ENCODE measurements at regions not wholly inside any gene's neighbourhood (a gene's known extent, or its start where the extent isn't known, plus 50 kb on each side); places are given as distances from the start of the nearest gene placed in this dataset.

DNA sequence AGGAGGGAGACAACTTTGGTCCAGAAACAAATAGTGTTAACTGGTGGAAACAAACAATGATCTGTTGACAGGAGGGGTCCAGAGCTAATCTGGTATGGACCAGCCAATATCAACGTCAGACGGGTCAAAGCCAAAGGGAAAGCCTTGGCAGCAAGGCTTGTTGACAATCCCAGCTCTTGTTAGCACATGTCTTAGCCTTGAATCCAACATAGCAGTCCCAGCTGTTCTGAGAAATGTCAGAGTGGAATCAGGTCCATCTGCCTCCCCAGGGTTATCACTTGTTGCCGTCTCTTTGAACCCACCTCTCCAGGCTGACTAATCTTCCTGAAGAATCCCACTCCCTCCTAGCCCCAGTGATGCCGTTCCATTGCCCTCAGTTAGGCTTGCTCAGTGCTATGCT lies 404.6 kb upstream of the MCTP2 start:
- Mint-ChIP-seq H3K36me3 (no peaks in the 10 kb centered on the region), H3K27ac (no peak overlapping the region), H3K9me3 (no peaks in the 10 kb centered on the region), H3K4me3 (no peak overlapping the region), H3K4me1 (peaks cover 11% of the 10 kb centered on the region), H3K27me3 (ENCODE audit: low read depth) (peaks cover 5% of the 10 kb centered on the region; the same call in 1 of the 2 replicates)
- ChIA-PET CTCF (no interaction called here), POLR2A (no interaction called here)
- TF ChIP-seq E2F5 (CRISPR knock-in tag; IDR thresholded peaks at IDR 0.05) (no peak), FOXJ3 (CRISPR knock-in tag; IDR thresholded peaks at IDR 0.05; ENCODE audit: borderline replicate concordance) (no peak), SOX15 (CRISPR knock-in tag; IDR thresholded peaks at IDR 0.05) (no peak), ERG (CRISPR knock-in tag; IDR thresholded peaks at IDR 0.05) (no peak), TP53 (CRISPR knock-in tag; IDR thresholded peaks at IDR 0.05) (no peak), USF2 (CRISPR knock-in tag; IDR thresholded peaks at IDR 0.05) (no peak), ZMAT4 (CRISPR knock-in tag; IDR thresholded peaks at IDR 0.05) (no peak), NR1H2 (CRISPR knock-in tag; IDR thresholded peaks at IDR 0.05) (no peak)
- TF ChIP-seq, protein P1, sequence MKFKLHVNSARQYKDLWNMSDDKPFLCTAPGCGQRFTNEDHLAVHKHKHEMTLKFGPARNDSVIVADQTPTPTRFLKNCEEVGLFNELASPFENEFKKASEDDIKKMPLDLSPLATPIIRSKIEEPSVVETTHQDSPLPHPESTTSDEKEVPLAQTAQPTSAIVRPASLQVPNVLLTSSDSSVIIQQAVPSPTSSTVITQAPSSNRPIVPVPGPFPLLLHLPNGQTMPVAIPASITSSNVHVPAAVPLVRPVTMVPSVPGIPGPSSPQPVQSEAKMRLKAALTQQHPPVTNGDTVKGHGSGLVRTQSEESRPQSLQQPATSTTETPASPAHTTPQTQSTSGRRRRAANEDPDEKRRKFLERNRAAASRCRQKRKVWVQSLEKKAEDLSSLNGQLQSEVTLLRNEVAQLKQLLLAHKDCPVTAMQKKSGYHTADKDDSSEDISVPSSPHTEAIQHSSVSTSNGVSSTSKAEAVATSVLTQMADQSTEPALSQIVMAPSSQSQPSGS (CRISPR knock-in tag; IDR thresholded peaks at IDR 0.05; ENCODE audit: borderline replicate concordance, low read depth): no peak
- TF ChIP-seq, protein P2, sequence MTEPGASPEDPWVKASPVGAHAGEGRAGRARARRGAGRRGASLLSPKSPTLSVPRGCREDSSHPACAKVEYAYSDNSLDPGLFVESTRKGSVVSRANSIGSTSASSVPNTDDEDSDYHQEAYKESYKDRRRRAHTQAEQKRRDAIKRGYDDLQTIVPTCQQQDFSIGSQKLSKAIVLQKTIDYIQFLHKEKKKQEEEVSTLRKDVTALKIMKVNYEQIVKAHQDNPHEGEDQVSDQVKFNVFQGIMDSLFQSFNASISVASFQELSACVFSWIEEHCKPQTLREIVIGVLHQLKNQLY (CRISPR knock-in tag; IDR thresholded peaks at IDR 0.05): no peak
- no peak for DNase-seq (ENCODE audit: low spot score)
- no peak for ATAC-seq

GRCh38 chr15:93826293-93826692 lies 405.1 kb upstream of the MCTP2 start:
- Mint-ChIP-seq H3K36me3 (no peaks in the 10 kb centered on the region), H3K27me3 (ENCODE audit: low read depth) (peaks cover 5% of the 10 kb centered on the region; the same call in 1 of the 2 replicates), H3K4me3 (no peak overlapping the region), H3K4me1 (peaks cover 11% of the 10 kb centered on the region), H3K9me3 (no peaks in the 10 kb centered on the region), H3K27ac (no peak overlapping the region)
- ChIA-PET CTCF (no interaction called here), POLR2A (no interaction called here)
- ATAC-seq: no peak
- DNase-seq (ENCODE audit: low spot score): no peak
- no peak for TF ChIP-seq E2F4 (CRISPR knock-in tag; IDR thresholded peaks at IDR 0.05; ENCODE audit: borderline replicate concordance, low read depth)
- no peak for TF ChIP-seq NFE2L1 (CRISPR knock-in tag; IDR thresholded peaks at IDR 0.05)
- no peak for TF ChIP-seq ATF3 (CRISPR knock-in tag; conservative IDR thresholded peaks at IDR 0.05)
- no peak for TF ChIP-seq GRHL2 (CRISPR knock-in tag; IDR thresholded peaks at IDR 0.05; ENCODE audit: insufficient replicate concordance, severe bottlenecking)
- no peak for TF ChIP-seq RORB (CRISPR knock-in tag; IDR thresholded peaks at IDR 0.05)
- no peak for TF ChIP-seq SMAD4 (CRISPR knock-in tag; IDR thresholded peaks at IDR 0.05)
- no peak for TF ChIP-seq FOXJ3 (CRISPR knock-in tag; IDR thresholded peaks at IDR 0.05; ENCODE audit: borderline replicate concordance)
- no peak for TF ChIP-seq JUN (CRISPR knock-in tag; IDR thresholded peaks at IDR 0.05)
- no peak for TF ChIP-seq ATF1 (CRISPR knock-in tag; IDR thresholded peaks at IDR 0.05)
- no peak for TF ChIP-seq NR3C1 (CRISPR knock-in tag; conservative IDR thresholded peaks at IDR 0.05; ENCODE audit: low read depth)
- TF ChIP-seq, protein P3, sequence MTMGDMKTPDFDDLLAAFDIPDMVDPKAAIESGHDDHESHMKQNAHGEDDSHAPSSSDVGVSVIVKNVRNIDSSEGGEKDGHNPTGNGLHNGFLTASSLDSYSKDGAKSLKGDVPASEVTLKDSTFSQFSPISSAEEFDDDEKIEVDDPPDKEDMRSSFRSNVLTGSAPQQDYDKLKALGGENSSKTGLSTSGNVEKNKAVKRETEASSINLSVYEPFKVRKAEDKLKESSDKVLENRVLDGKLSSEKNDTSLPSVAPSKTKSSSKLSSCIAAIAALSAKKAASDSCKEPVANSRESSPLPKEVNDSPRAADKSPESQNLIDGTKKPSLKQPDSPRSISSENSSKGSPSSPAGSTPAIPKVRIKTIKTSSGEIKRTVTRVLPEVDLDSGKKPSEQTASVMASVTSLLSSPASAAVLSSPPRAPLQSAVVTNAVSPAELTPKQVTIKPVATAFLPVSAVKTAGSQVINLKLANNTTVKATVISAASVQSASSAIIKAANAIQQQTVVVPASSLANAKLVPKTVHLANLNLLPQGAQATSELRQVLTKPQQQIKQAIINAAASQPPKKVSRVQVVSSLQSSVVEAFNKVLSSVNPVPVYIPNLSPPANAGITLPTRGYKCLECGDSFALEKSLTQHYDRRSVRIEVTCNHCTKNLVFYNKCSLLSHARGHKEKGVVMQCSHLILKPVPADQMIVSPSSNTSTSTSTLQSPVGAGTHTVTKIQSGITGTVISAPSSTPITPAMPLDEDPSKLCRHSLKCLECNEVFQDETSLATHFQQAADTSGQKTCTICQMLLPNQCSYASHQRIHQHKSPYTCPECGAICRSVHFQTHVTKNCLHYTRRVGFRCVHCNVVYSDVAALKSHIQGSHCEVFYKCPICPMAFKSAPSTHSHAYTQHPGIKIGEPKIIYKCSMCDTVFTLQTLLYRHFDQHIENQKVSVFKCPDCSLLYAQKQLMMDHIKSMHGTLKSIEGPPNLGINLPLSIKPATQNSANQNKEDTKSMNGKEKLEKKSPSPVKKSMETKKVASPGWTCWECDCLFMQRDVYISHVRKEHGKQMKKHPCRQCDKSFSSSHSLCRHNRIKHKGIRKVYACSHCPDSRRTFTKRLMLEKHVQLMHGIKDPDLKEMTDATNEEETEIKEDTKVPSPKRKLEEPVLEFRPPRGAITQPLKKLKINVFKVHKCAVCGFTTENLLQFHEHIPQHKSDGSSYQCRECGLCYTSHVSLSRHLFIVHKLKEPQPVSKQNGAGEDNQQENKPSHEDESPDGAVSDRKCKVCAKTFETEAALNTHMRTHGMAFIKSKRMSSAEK (CRISPR knock-in tag; IDR thresholded peaks at IDR 0.05; ENCODE audit: borderline replicate concordance): no peak
- TF ChIP-seq ZNF317 (CRISPR knock-in tag; IDR thresholded peaks at IDR 0.05; ENCODE audit: borderline replicate concordance, low read depth): no peak
- TF ChIP-seq SP1 (CRISPR knock-in tag; conservative IDR thresholded peaks at IDR 0.05): no peak
- TF ChIP-seq ZNF423 (CRISPR knock-in tag; IDR thresholded peaks at IDR 0.05): no peak
- TF ChIP-seq GTF2I (CRISPR knock-in tag; conservative IDR thresholded peaks at IDR 0.05): no peak
